Right atrium auricular region (tissue), 2 donors: ENCODE measurements at regions not wholly inside any gene's neighbourhood (a gene's known extent, or its start where the extent isn't known, plus 50 kb on each side); places are given as distances from the start of the nearest gene placed in this dataset.
"Not testable (repeated sequence)": the region's sequence is repeated elsewhere in the genome, so short reads cannot be mapped to it uniquely, and the experiment has no call there.

Experiments
- DNase-seq: peaks from one replicate; pipeline ENCODE4 v3.0.0-alpha.2; 2019; ENCODE audit warnings: low spot score
- H3K27ac ChIP-seq, 2 donors: fragments of 200-600 bp; sonication (generic); 1 replicate in 1 of 2; 2 replicates in 1 of 2; pipeline ENCODE4 v1.5.1; 2016 to 2019
- H3K27me3 ChIP-seq, 2 donors: fragments of 200-600 bp; sonication (generic); one replicate each; pipeline versions ENCODE4 v1.5.1 to v1.6.0; 2017 to 2019
- H3K36me3 ChIP-seq: fragments of 200-600 bp; sonication (generic); one replicate; pipeline ENCODE4 v1.5.1; 2016
- H3K4me1 ChIP-seq, 2 donors: fragments of 200-600 bp; sonication (generic); one replicate each; pipeline versions ENCODE4 v1.5.1 to v1.6.0; 2017 to 2019
- H3K4me3 ChIP-seq, 2 donors: fragments of 200-600 bp; sonication (generic); 1 replicate in 1 of 2; 2 replicates in 1 of 2; pipeline ENCODE4 v1.5.1; 2017 to 2019; ENCODE audit warnings: mild to moderate bottlenecking in 1 of 2, moderate library complexity in 1 of 2
- H3K9me3 ChIP-seq, 2 donors: fragments of 200-600 bp; sonication (generic); one replicate each; pipeline ENCODE4 v1.5.1; 2019
- CTCF ChIP-seq, 2 donors: fragments of 200-600 bp; sonication (generic); IDR thresholded peaks; one replicate each; pipeline ENCODE4 v1.5.1; 2019; ENCODE audit warnings: antibody characterized with exemption in 2 of 2

- no peaks in the 10 kb centered on the region for H3K36me3 ChIP-seq
- no peak for TF ChIP-seq CTCF (IDR thresholded peaks at IDR 0.05)
- H3K27ac ChIP-seq, result no peak overlapping the region
- H3K4me3 ChIP-seq, result no peak overlapping the region
- H3K27me3 ChIP-seq, result no peaks in the 10 kb centered on the region
- H3K9me3 ChIP-seq, result no peaks in the 10 kb centered on the region
- no peak for DNase-seq
- H3K4me1 ChIP-seq, result no peaks in the 10 kb centered on the region
These were observed 76.3 kb upstream of the IL15 start for GRCh38 chr4:141560056-141560455.

GRCh38 chr4:141562649-141563048 lies 73.7 kb upstream of the IL15 start:
- H3K27ac ChIP-seq, result no peak overlapping the region
- no peaks in the 10 kb centered on the region for H3K4me1 ChIP-seq
- no peaks in the 10 kb centered on the region for H3K9me3 ChIP-seq
- no peaks in the 10 kb centered on the region for H3K36me3 ChIP-seq
- no peaks in the 10 kb centered on the region for H3K27me3 ChIP-seq
- no peak for TF ChIP-seq CTCF (IDR thresholded peaks at IDR 0.05)
- no peak overlapping the region for H3K4me3 ChIP-seq
- DNase-seq, result no peak

GRCh38 chr4:141563723-141564122 lies 72.7 kb upstream of the IL15 start:
- Histone ChIP-seq H3K9me3 (no peaks in the 10 kb centered on the region), H3K36me3 (no peaks in the 10 kb centered on the region), H3K4me3 (no peak overlapping the region), H3K4me1 (no peaks in the 10 kb centered on the region), H3K27me3 (no peaks in the 10 kb centered on the region), H3K27ac (no peak overlapping the region)
- no peak for DNase-seq
- no peak for TF ChIP-seq CTCF (IDR thresholded peaks at IDR 0.05)

- not testable (repeated sequence) for H3K27ac ChIP-seq, H3K9me3 ChIP-seq, H3K4me1 ChIP-seq, H3K27me3 ChIP-seq, H3K4me3 ChIP-seq, DNase-seq, H3K36me3 ChIP-seq
These were observed 71.4 kb upstream of the IL15 start for GRCh38 chr4:141564961-141565360.

- no peaks in the 10 kb centered on the region for H3K36me3 ChIP-seq
- H3K4me3 ChIP-seq, result no peak overlapping the region
- TF ChIP-seq CTCF (IDR thresholded peaks at IDR 0.05), result no peak
- no peak overlapping the region for H3K27ac ChIP-seq
- H3K27me3 ChIP-seq, result no peaks in the 10 kb centered on the region
- DNase-seq, result no peak
- H3K9me3 ChIP-seq, result no peaks in the 10 kb centered on the region
- H3K4me1 ChIP-seq, result no peaks in the 10 kb centered on the region
These were observed 70.8 kb upstream of the IL15 start for GRCh38 chr4:141565379-141566089.

GRCh38 chr4:141567326-141567915 lies 69.0 kb upstream of the IL15 start:
- TF ChIP-seq CTCF (IDR thresholded peaks at IDR 0.05), result no peak
- H3K4me3 ChIP-seq, result no peak overlapping the region
- H3K9me3 ChIP-seq, result no peaks in the 10 kb centered on the region
- H3K27me3 ChIP-seq, result no peaks in the 10 kb centered on the region
- no peak for DNase-seq
- no peaks in the 10 kb centered on the region for H3K4me1 ChIP-seq
- no peak overlapping the region for H3K27ac ChIP-seq
- H3K36me3 ChIP-seq, result no peaks in the 10 kb centered on the region
